GM21515 (cell line): ENCODE measurements at regions not wholly inside any gene's neighbourhood (a gene's known extent, or its start where the extent isn't known, plus 50 kb on each side); places are given as distances from the start of the nearest gene placed in this dataset.
"Not testable (repeated sequence)": the region's sequence is repeated elsewhere in the genome, so short reads cannot be mapped to it uniquely, and the experiment has no call there.

Source experiments
- ATAC-seq: cut with Tn5 transposase; IDR thresholded peaks from one replicate; pipeline ENCODE4 v1.9.1; 2021; ENCODE audit not compliant: unreplicated experiment

GRCh38 chr2:224650815-224651439, 65.2 kb downstream of the CCDC195 start:
- ATAC-seq, result peak; percentile 75

- ATAC-seq, result not testable (repeated sequence)
Measured at GRCh38 chr2:224647684-224648083, 62.5 kb upstream of the CUL3 start.

DNA sequence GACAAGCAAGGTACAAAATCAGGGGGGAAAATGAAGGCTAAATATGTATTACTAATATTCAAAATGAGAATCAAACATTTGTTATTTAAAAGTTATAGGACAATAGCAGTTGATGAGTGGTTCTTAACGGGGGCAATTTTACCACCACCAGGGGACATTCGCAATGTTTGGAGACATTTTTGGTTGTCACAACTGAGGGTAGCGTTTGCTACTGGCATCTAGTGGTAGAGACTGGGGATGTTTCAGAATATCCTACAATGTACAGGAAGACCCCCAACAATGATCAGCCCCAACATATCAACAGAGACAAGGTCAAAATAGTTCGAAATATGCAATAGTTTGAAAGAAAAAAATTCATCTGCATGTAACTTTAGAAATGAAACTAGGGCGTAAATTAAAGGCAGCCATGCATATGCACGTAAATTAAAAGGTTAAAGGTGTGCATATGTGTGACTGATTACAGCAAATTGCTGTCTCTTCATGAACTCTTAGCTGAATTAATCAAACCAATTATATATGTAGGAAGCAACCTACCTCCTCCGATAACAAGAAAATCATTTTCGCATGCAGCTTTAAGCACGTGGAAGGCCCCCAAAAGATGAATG, 61.2 kb upstream of the CUL3 start:
- peak; percentile 75 for ATAC-seq

GRCh38 chr2:224645722-224646121, 60.6 kb upstream of the CUL3 start:
- no peak for ATAC-seq

GRCh38 chr2:224640679-224641078, 55.5 kb upstream of the CUL3 start:
- ATAC-seq, result no peak

DNA sequence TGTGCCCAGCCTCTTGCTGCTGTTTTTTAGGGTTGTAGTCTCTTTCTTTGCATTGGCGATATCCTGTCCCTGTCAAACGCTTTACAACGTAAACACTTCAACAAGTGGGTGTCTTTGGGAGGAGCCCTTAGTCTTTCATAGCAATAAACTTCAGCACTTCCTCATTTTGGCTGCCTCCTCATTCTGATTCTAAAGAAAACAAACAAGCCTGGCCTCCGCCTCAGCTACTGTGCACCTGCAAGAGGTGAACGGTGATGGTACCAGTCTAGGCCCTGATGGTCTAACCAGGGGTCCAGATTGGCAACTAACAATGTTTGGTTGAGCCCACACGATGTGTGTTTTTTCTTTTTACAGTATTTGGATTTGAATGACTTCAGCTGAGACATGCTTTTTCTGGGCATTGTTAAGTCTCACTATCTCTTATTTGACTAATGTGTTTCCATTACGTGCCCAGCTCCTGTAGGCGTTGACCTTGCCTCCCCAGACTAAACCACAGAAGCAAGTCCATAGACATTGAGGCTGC, 53.2 kb upstream of the CUL3 start:
- peak; percentile 93 for ATAC-seq
